GM18520 (cell line): ENCODE measurements at regions not wholly inside any gene's neighbourhood (a gene's known extent, or its start where the extent isn't known, plus 50 kb on each side); places are given as distances from the start of the nearest gene placed in this dataset.

Source experiments
- ATAC-seq: cut with Tn5 transposase; IDR thresholded peaks from one replicate; pipeline ENCODE4 v1.9.1; 2021; ENCODE audit not compliant: unreplicated experiment

DNA sequence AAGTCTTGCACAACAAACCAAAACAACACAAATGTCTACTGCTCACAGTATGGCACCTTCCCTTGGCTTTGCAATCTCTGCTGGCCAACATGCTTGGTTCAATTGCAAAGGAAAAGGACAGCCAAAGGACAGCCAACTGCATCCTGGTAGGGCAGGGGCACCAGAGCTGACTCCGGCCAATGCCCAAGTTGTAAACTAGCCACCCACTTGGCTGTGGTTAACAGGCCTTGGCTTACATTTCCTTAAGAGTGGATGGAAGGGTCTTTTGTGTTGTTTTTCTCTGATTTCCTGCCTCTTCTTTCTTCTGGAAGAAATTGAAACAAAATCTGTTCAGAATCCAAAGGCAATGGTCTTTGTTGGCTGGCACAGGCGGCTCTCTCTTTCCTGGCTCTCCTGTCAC, 119.1 kb upstream of the TRIB2 start:
- no peak for ATAC-seq

DNA sequence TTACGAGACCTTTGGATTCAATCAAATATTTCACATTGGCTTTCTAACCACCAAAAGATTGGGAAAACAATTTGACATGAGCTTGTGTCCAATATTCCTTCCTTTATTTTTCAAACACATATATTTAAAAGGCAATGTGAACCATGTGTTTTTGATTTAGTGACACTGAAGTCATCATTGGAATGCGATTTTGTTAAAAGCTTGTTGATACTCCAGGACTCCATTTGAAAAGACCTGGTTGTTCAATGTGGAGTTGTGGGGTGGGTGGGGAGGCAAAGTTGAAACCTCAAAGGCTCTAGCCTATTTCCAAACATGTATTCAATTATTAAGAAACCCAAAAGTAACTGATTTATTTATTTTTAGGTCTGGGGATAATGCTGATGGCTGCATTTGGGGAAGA, 114.1 kb upstream of the TRIB2 start:
- ATAC-seq, result no peak

DNA sequence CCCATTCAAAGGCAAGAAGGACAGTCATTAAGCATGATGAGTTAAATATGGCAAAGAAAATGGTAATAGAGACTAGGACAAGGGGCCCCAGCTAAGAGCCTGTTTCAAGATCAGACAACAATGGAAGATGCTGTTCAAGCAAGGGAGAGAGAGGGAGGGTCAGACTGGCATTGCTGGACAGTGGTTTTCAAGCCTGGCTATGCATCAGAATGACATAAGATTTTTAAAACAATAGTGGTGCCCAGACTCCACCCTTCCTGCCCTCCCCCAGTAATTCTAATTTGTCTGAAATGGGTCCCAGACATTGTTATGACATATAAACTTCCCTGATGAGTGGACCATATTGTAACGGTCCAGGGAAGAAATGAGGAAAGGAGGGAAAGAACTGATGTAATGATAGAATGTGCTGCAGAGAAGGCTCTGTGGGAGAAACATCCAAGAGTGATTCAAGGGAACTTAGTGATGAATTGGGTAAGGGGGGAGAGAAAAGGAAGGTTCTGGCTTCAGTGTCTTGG, 112.9 kb upstream of the TRIB2 start:
- no peak for ATAC-seq

GRCh38 chr2:12604341-12604740, 112.4 kb upstream of the TRIB2 start:
- no peak for ATAC-seq

GRCh38 chr2:12605366-12605765, 111.4 kb upstream of the TRIB2 start:
- ATAC-seq, result no peak

- no peak for ATAC-seq
These were observed 110.8 kb upstream of the TRIB2 start for GRCh38 chr2:12605936-12606335.

GRCh38 chr2:12606472-12607000, 110.2 kb upstream of the TRIB2 start:
- no peak for ATAC-seq

- no peak for ATAC-seq
These were observed 108.8 kb upstream of the TRIB2 start for GRCh38 chr2:12607971-12608370.

DNA sequence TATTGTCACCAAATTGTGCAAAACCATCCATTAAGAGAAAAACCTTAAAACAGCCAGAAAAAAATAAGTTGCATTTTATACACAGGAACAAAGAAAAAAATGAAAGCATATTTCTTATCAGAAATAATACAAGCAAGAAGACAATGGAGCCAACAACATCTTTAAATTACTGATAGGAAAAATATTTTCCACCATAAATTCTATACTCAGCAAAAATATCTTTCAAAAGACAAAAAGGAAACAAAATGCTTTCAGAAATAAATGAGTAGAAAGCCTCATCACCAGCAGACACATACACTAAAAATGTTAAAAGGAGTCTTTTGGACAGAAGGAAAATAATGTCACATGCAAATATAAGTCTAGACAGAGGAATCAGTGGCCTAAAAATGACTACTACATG, 106.4 kb upstream of the TRIB2 start:
- ATAC-seq, result no peak

GRCh38 chr2:12612168-12612567, 104.6 kb upstream of the TRIB2 start:
- no peak for ATAC-seq

DNA sequence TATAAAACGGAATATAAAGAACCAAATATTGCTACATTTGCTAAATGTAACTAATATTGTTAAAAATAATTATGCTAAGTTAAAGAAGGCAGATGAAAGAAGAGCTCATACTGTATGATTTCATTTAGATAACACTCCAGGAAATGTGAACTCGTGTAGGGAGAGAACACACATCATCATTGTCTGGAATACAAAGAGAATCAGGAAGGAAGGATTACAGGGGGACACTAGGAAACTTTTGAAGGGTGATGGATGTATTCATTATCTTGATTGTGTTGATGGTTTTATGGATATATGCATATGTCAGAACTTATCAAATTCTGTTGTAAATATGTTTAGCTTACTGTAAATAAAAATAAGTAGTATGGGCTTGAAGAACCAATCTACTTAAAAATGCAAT, 104.1 kb upstream of the TRIB2 start:
- no peak for ATAC-seq

DNA sequence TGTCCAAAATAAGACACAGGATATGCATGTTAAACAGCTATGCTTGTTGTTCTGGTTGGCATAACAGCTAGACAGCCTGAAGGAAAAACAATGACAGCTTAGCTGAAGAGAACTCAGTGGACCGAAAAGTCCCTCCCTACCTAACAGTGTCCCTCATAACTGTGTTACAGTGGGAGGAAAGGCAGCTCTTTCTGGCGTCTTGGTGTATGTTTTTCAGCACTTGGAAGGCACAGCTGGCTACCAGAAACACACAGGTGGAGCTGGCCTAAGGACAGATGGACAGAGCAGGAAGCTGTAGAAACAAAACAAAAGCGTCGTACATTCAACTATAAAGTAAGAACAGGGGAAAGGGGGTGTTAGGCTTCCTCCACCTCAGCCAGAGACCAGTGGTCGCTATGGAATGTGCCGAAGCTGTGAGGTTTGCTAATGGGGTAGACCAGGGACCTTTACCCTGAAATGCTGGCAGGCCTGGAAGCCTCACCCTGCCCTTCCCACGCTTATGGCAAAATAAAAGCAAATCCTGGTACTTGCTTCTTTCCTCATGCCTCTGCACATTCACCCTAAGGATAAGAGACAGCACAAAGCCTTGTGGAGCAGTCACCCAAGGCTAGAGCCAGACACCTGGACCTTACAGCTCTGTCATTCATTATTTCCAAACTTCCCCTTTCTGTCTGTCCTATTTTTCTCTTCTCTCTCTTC, 103.5 kb upstream of the TRIB2 start:
- no peak for ATAC-seq

- ATAC-seq, result no peak
These were observed 101.2 kb upstream of the TRIB2 start for GRCh38 chr2:12615509-12615908.

DNA sequence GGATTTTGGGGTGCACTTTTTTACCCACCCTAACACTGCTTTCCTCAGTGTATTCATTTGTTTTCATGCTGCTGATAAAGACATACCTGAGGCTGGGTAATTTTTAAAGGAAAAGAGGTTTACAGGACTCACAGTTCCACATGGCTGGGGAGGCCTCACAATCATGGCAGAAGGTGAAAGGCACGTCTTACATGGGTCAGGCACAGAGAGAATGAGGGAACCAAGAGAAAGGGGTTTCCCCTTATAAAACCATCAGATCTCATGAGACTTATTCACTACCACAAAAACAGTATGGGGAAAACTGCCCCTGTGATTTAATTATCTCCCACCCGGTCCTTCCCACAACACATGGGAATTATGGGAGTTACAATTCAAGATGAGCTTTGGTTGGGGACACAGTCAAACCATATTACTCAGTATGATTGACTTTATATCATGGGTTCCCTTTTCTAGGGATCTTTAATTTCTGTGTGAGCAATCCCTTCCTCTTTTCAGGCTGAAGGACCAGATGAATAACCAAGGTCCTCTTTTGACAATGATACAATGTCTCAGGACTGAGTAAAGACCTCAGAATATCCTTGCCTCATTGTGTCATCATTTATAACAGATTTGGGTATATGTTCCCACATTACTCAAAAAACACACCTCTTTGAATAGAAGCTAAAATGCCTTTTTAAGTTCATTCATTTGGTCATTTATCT, 100.1 kb upstream of the TRIB2 start:
- ATAC-seq, result no peak

DNA sequence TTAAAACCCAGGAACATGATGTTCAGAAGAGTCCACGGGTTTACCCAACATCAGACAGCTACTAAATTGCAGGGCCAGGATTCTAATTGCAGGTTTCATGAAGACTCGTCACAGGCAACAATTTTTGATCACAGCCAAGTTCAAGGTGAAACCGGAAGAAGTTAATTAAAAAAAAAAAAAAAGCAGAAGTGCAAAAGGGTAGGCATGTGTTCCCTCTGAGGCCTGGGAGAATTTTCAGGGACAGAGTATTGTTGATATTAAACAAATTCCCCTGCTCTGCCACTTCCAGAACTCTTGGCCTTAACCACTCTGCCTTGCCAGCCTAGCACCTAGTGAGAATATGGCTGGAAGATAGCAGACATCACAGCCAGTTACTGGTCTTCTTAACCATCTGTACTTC, 99.4 kb upstream of the TRIB2 start:
- no peak for ATAC-seq

GRCh38 chr2:12617853-12618252, 98.9 kb upstream of the TRIB2 start:
- no peak for ATAC-seq

- ATAC-seq, result no peak
These were observed 98.2 kb upstream of the TRIB2 start for GRCh38 chr2:12618576-12618975.

DNA sequence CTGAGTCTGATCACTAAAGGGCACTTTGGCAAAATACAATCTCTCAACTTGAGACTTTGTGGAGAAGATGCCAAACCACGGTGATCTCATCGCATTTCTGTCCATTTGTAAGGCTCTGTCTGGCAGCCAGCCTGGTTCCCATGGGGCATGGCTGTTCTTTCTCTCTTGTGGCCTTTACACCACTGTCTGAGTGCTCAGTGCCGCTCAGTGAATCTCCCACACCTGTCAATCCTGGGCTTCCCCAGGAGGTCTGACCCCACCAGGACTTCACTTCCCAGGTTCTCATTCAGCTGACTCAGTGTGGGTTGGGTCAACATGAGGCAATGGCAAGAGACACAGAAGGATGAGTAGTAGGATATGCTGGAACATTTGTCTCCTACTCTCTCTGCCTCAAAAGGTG, 96.8 kb upstream of the TRIB2 start:
- no peak for ATAC-seq

- no peak for ATAC-seq
These were observed 96.0 kb upstream of the TRIB2 start for GRCh38 chr2:12620759-12621158.

DNA sequence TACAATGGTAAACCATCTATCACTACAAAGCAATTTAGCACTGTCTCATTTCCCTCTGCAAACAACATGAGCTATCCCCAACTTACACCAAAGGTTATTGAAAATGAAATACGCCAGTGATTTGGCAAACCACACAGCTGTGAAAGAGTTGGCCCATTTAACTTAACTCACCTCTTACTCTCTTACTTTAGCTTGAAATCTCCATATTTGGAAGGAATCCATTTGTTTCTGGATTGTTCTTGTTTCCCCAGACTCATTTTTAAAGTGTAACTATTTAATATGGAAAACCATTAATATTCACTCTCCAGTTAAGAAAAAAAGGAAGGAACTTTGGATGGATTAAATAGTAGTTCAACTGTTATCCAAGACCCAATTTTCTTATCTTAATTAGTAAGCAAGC, 93.7 kb upstream of the TRIB2 start:
- no peak for ATAC-seq

- no peak for ATAC-seq
These were observed 92.4 kb upstream of the TRIB2 start for GRCh38 chr2:12624384-12624783.

- ATAC-seq, result no peak
These were observed 91.7 kb upstream of the TRIB2 start for GRCh38 chr2:12624905-12625598.
